Gastrocnemius medialis (tissue), 4 donors: ENCODE measurements at regions not wholly inside any gene's neighbourhood (a gene's known extent, or its start where the extent isn't known, plus 50 kb on each side); places are given as distances from the start of the nearest gene placed in this dataset.

Experiments
- CTCF ChIP-seq, 5 experiments: fragments of 450-650 bp in 3 of 5; fragments of 200-600 bp in 2 of 5; sonication (generic) in 2 of 5; IDR thresholded peaks in 4 of 5; conservative IDR thresholded peaks in 1 of 5; 1 replicate in 4 of 5; 2 replicates in 1 of 5; pipeline ENCODE4 v1.5.1; 2016 to 2019; ENCODE audit warnings: antibody characterized with exemption in 5 of 5, mild to moderate bottlenecking in 3 of 5, moderate library complexity in 3 of 5
- POLR2A ChIP-seq, 2 donors: fragments of 450-650 bp; IDR thresholded peaks; one replicate each; pipeline ENCODE4 v1.6.1; 2017; ENCODE audit warnings: antibody characterized with exemption in 2 of 2, mild to moderate bottlenecking in 2 of 2, moderate library complexity in 2 of 2

DNA sequence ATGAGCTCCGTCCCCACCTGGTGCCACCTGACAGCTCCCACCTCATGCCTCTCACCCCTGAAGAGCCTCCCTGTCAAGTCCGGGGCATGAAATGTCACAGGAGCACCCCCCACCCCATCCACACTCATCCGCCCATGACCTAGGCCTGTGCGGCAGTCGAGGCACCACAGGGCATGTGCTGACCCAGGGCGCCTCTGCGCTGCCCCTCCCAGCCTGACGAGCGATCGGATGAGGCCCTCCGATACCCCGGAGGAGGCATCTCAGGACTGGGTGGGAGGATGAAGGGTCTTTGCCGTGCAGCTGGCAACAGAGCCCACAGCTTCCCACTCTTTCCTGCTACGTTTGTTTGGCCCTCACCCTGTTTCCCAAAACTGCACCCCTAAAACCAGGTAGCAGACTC lies 184.4 kb upstream of the TCERG1L start:
- no peak for TF ChIP-seq CTCF (IDR thresholded peaks at IDR 0.05 in 4 of 5, conservative IDR thresholded peaks at IDR 0.05 in 1 of 5)
- TF ChIP-seq POLR2A (IDR thresholded peaks at IDR 0.05): no peak
